K562 (cell line): ENCODE measurements at regions not wholly inside any gene's neighbourhood (a gene's known extent, or its start where the extent isn't known, plus 50 kb on each side); places are given as distances from the start of the nearest gene placed in this dataset.
A peak's percentile ranks its signal among the peaks of the same experiment; 100 is the strongest.

Experiments used
- ADNP ChIP-seq: fragments of 200-800 bp; sonication (Bioruptor generic); IDR thresholded peaks from 2 replicates; pipeline ENCODE4 v1.6.1; 2016; ENCODE audit warnings: missing genetic modification characterization, missing compliant biosample characterization
- CHCHD3 ChIP-seq: fragments of 250-450 bp; sonication (Bioruptor Pico); IDR thresholded peaks from 2 replicates; pipeline ENCODE4 v2.1.2; 2022; ENCODE audit warnings: mild to moderate bottlenecking
- E2F8 ChIP-seq: fragments of 450-650 bp; IDR thresholded peaks from 2 replicates; pipeline ENCODE4 v1.7.1; 2018; ENCODE audit warnings: mild to moderate bottlenecking, low read depth; ENCODE audit not compliant: partially characterized antibody
- HMGN3 ChIP-seq: IDR thresholded peaks from 2 replicates; pipeline ENCODE4 v1.6.1; 2011; ENCODE audit warnings: borderline replicate concordance, low read depth, mild to moderate bottlenecking, mixed read lengths, low read length; ENCODE audit not compliant: insufficient read length; ENCODE audit errors: extremely low read depth
- HMGXB4 ChIP-seq: sonication (generic); formaldehyde crosslinking; IDR thresholded peaks from 2 replicates; pipeline ENCODE4 v1.8.1; 2023; ENCODE audit warnings: mild to moderate bottlenecking, missing genetic modification reagents
- IRF2 ChIP-seq: sonication (generic); formaldehyde crosslinking; IDR thresholded peaks from 2 replicates; pipeline ENCODE4 v1.8.1; 2022; ENCODE audit warnings: mild to moderate bottlenecking, missing genetic modification reagents
- MEF2D ChIP-seq: conservative IDR thresholded peaks from 2 replicates; pipeline ENCODE4 v1.6.1; 2016; ENCODE audit warnings: low read depth, missing genetic modification characterization, missing compliant biosample characterization
- MTA2 ChIP-seq: fragments of 450-650 bp; IDR thresholded peaks from 2 replicates; pipeline ENCODE4 v1.6.1; 2016; ENCODE audit warnings: low read depth
- NR2F6 ChIP-seq: fragments of 450-650 bp; formaldehyde crosslinking; IDR thresholded peaks from 2 replicates; pipeline ENCODE4 v1.4.0; 2020; ENCODE audit warnings: mild to moderate bottlenecking
- PHTF2 ChIP-seq: fragments of 250-450 bp; sonication (Bioruptor Pico); IDR thresholded peaks from 2 replicates; pipeline ENCODE4 v1.5.0; 2021; ENCODE audit warnings: mild to moderate bottlenecking
- SMARCC2 ChIP-seq: fragments of 450-650 bp; IDR thresholded peaks from 2 replicates; pipeline ENCODE4 v1.6.1; 2017; ENCODE audit warnings: antibody characterized with exemption, moderate library complexity, mild to moderate bottlenecking, low read depth
- SUPT5H ChIP-seq: fragments of 450-650 bp; IDR thresholded peaks from 2 replicates; pipeline ENCODE4 v1.6.1; 2016
- THRB ChIP-seq: fragments of 450-650 bp; formaldehyde crosslinking; conservative IDR thresholded peaks from 2 replicates; pipeline ENCODE4 v1.4.0; 2022; ENCODE audit warnings: mild to moderate bottlenecking, missing genetic modification characterization
- TRIM25 ChIP-seq: fragments of 450-650 bp; IDR thresholded peaks from 2 replicates; pipeline ENCODE4 v1.7.0; 2016; ENCODE audit warnings: borderline replicate concordance
- ZBTB5 ChIP-seq: fragments of 450-650 bp; IDR thresholded peaks from 2 replicates; pipeline ENCODE4 v1.6.1; 2017; ENCODE audit warnings: antibody characterized with exemption
- ZEB2 ChIP-seq: fragments of 450-650 bp; IDR thresholded peaks from 2 replicates; pipeline ENCODE4 v1.6.1; 2016
- ZNF165 ChIP-seq: fragments of 250-450 bp; sonication (Bioruptor Pico); IDR thresholded peaks from 2 replicates; pipeline ENCODE4 v1.4.0; 2020; ENCODE audit warnings: borderline replicate concordance
- ZNF41 ChIP-seq: fragments of 250-450 bp; sonication (Bioruptor Pico); conservative IDR thresholded peaks from 2 replicates; pipeline ENCODE4 v1.4.0; 2020; ENCODE audit warnings: mild to moderate bottlenecking
- ZNF699 ChIP-seq: fragments of 250-450 bp; sonication (Bioruptor Pico); IDR thresholded peaks from 2 replicates; pipeline ENCODE4 v1.8.0; 2021; ENCODE audit warnings: mild to moderate bottlenecking, moderate library complexity; ENCODE audit not compliant: insufficient replicate concordance
- ZSCAN29 ChIP-seq: fragments of 450-650 bp; IDR thresholded peaks from 2 replicates; pipeline ENCODE4 v1.6.1; 2017

- no peak for TF ChIP-seq HMGXB4 (CRISPR knock-in tag)
- no peak for TF ChIP-seq ZNF41
- TF ChIP-seq ADNP: no peak
- no peak for TF ChIP-seq CHCHD3 (CRISPR knock-in tag)
- no peak for TF ChIP-seq PHTF2 (CRISPR knock-in tag)
- no peak for TF ChIP-seq E2F8
- TF ChIP-seq ZSCAN29: no peak
- no peak for TF ChIP-seq ZNF699
- no peak for TF ChIP-seq HMGN3
- no peak for TF ChIP-seq ZBTB5
- TF ChIP-seq MTA2: no peak
- no peak for TF ChIP-seq THRB (CRISPR knock-in tag)
- no peak for TF ChIP-seq NR2F6
- TF ChIP-seq ZNF165: no peak
- peak; percentile 71; the same call in 1 of the 2 replicates for TF ChIP-seq SMARCC2
- TF ChIP-seq TRIM25: no peak
- TF ChIP-seq ZEB2: 0 out of 2 replicates have a peak, but pooled peaks have one; percentile 12
- no peak for TF ChIP-seq MEF2D (tag)
- TF ChIP-seq IRF2 (CRISPR knock-in tag): no peak
- no peak for TF ChIP-seq SUPT5H
Observed at GRCh38 chr3:128547368-128547987, 54.5 kb upstream of the GATA2 start (continued).
